ENCODE measurements at regions not wholly inside any gene's neighbourhood (a gene's known extent, or its start where the extent isn't known, plus 50 kb on each side); places are given as distances from the start of the nearest gene placed in this dataset.

DNA sequence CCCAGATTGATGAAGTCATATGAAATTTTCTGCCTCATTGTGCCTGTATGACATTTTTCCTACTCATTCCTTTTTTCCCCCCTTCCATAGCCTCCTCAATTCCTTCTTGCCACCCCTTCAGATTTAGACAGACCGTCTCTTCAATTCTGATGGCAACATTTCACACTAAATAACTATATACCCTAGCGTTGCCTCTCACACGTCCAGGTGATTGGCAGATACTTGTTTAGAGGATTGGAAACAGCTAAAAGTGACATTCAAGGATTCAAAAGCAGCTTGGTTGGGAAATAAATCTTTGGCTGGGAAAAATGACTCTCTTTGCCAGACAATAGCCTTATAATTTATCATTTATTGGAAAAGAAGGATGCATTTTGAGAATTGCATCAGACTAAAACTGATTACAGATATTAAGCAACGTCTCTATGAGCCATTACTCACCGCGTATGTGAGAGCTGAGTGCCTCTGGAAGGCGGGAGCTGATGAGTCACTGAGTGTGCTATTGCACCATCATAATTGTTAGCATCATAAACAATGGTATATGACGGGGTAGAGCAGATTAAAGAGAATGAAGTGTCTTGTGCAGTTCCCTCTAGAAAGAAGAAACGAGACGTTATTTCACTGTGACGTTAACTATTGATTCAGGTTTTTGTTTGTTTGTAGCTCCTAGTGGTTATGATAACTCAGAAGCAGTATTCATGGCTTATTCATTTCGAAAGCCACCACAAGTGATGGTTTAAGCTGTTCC, 61.1 kb upstream of the FAM216B start:
- DNase-seq (ENCODE audit: low read depth in 2 of 3, low spot score in 1 of 3): peak; percentile 0 to 3 (median 2)

DNA sequence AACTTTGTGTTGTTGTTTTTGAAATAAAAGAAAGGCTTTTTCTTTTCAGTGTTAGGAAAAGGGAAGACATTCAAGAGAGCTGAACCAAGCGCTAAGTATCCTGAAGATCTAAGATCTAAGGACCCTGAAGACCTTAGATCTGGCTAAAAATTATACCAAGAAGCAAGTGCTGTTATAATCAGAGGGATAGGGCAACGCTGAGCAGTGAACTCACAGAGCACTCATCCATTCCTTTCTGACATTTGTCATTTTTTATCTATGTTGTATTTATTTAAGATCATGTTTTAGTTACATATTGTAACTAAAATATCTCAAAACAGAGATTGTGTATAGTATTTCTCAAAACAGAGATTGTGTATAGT, 60.5 kb upstream of the FAM216B start:
- DNase-seq (ENCODE audit: low read depth in 2 of 3, low spot score in 1 of 3): no peak

DNA sequence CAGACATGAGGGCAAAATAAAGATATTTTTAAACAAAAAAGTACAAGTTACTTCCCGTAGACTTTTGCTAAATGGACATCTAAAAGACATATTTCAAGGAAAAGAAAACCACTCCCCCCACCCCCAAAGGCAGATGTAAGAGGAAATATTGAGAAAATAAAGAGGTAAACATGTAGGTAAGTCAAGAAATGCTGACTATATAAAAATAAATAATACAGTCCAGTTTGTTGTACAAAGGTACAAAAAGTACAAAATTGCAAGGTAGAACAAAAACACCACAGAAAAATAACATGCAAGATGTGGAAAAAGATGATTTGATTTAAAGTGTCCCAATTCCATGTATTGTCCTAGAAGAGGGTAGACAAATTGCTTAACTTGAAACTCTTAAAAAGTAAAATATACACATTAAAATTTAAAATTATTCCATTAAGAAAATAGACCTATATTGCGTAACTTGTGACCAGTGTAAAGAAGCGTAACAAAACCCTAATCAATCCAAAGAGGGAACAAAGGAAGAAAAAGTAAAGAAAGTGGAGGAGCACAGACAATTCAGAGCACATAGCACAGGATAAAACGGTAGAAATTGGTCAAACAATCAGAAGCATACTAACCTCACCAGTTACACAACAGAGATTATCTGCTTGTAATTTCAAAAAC, 58.4 kb upstream of the FAM216B start:
- DNase-seq (ENCODE audit: low read depth in 2 of 3, low spot score in 1 of 3): no peak

DNA sequence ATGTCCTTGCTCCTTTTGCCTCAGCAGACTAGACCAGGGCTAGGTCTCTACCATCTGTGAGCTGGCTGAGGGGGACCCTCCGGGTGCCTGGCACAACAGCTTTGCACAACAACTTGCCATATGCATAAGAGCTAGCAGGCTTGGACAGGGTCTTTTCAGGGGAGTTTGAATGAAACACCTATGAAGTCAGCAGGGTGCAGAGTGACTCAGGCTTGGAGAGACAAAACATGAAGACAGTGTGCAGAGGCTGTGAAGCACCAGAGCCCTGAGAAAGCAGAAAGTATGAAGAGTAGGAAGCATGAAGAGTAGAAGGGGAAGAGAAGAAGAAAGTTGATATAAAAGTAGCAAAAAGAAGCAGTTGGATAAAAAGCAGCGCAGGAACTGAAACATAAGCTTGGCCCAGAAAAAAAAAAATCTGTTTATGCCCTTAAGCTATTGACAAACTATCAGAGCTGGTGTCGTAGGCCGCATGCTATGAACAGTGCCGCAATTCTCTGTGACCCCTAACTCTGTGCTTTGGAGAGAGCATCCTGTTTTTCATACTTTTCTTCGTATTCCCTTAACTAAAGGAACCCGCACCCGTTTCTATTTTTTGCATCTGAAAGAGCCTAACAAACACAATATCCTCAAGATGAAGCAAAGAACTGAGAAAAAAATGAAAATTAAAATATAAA, 52.7 kb upstream of the FAM216B start:
- no peak for DNase-seq (ENCODE audit: low read depth in 2 of 3, low spot score in 1 of 3)

DNA sequence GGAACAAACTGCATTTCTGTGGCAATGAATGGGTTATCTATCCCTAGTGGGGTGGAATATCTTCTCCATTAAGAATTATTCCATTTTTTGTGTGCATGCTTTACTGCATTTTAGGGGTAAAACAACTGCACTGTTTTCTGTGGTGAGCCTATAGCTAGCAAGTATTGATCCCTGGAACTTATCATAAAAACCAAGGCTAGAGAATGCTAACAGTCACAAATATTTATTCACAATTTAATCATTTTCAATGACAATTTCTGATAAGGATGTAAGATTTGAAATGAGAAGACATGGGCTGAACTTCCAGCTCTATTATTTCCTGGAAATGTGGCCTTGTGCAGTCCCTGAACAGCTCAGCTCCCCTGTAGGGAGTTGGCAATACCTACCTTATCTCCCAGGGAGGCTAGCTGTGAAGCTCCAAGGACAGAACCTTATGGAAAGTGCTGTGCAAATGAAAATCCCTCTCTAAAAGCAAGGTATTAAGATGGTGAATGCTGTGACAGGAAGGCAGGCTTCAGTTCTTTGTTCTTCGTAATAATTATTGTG, 51.5 kb upstream of the FAM216B start:
- DNase-seq (ENCODE audit: low read depth in 2 of 3, low spot score in 1 of 3): no peak
